Ishikawa (cell line): ENCODE measurements at regions not wholly inside any gene's neighbourhood (a gene's known extent, or its start where the extent isn't known, plus 50 kb on each side); places are given as distances from the start of the nearest gene placed in this dataset.

Experiments used
- EGR1 ChIP-seq: IDR thresholded peaks from 2 replicates; pipeline ENCODE4 v1.6.1; 2012
- EP300 ChIP-seq: IDR thresholded peaks from 2 replicates; pipeline ENCODE4 v1.6.1; 2012; ENCODE audit warnings: borderline replicate concordance
- NFIC ChIP-seq: IDR thresholded peaks from 2 replicates; pipeline ENCODE4 v1.6.1; 2012
- RAD21 ChIP-seq: IDR thresholded peaks from 2 replicates; pipeline ENCODE4 v1.6.1; 2012; ENCODE audit warnings: low read depth
- TAF1 ChIP-seq: IDR thresholded peaks from 2 replicates; pipeline ENCODE4 v1.6.1; 2012; ENCODE audit warnings: low read depth, mild to moderate bottlenecking
- TCF12 ChIP-seq: IDR thresholded peaks from 2 replicates; pipeline ENCODE4 v1.6.1; 2012; ENCODE audit warnings: low read depth
- TEAD4 ChIP-seq: IDR thresholded peaks from 2 replicates; pipeline ENCODE4 v1.6.1; 2012
- YY1 ChIP-seq: IDR thresholded peaks from 2 replicates; pipeline ENCODE4 v1.6.1; 2012; ENCODE audit warnings: low read depth
- TF ChIP-seq, protein P1 (sequence below): IDR thresholded peaks from 2 replicates; pipeline ENCODE4 v1.6.1; 2012
- TF ChIP-seq, protein P2 (sequence below): IDR thresholded peaks from 2 replicates; pipeline ENCODE4 v1.6.1; 2012; ENCODE audit warnings: low read depth, mild to moderate bottlenecking
- TF ChIP-seq, protein P3 (sequence below): IDR thresholded peaks from 2 replicates; pipeline ENCODE4 v1.6.1; 2012

DNA sequence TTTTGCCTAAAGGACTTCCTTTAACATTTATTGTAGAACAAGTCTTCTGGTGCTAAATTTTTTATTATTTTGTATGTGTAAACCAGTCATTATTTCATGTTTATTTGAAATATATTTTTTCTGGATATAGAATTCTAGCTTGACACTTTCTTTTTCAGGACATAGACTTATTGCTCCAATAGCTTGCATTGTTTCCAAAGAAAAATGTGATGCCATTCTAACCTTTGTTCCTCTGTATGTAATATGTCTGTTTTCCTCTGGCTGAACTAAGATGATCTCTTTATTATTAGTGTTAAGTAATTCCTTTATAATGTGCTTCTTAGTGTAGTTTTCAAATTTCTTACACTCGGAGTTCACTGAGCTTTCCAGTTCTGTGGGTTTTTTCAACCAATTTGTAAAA is 174.1 kb upstream of the STARD13 start:
- TF ChIP-seq EP300 (no peak), RAD21 (no peak), TAF1 (no peak), YY1 (no peak), TEAD4 (no peak), NFIC (no peak), EGR1 (no peak), TCF12 (no peak)
- TF ChIP-seq, protein P1, sequence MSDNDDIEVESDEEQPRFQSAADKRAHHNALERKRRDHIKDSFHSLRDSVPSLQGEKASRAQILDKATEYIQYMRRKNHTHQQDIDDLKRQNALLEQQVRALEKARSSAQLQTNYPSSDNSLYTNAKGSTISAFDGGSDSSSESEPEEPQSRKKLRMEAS = no peak
- TF ChIP-seq, protein P2, sequence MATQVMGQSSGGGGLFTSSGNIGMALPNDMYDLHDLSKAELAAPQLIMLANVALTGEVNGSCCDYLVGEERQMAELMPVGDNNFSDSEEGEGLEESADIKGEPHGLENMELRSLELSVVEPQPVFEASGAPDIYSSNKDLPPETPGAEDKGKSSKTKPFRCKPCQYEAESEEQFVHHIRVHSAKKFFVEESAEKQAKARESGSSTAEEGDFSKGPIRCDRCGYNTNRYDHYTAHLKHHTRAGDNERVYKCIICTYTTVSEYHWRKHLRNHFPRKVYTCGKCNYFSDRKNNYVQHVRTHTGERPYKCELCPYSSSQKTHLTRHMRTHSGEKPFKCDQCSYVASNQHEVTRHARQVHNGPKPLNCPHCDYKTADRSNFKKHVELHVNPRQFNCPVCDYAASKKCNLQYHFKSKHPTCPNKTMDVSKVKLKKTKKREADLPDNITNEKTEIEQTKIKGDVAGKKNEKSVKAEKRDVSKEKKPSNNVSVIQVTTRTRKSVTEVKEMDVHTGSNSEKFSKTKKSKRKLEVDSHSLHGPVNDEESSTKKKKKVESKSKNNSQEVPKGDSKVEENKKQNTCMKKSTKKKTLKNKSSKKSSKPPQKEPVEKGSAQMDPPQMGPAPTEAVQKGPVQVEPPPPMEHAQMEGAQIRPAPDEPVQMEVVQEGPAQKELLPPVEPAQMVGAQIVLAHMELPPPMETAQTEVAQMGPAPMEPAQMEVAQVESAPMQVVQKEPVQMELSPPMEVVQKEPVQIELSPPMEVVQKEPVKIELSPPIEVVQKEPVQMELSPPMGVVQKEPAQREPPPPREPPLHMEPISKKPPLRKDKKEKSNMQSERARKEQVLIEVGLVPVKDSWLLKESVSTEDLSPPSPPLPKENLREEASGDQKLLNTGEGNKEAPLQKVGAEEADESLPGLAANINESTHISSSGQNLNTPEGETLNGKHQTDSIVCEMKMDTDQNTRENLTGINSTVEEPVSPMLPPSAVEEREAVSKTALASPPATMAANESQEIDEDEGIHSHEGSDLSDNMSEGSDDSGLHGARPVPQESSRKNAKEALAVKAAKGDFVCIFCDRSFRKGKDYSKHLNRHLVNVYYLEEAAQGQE = no peak
- TF ChIP-seq, protein P3, sequence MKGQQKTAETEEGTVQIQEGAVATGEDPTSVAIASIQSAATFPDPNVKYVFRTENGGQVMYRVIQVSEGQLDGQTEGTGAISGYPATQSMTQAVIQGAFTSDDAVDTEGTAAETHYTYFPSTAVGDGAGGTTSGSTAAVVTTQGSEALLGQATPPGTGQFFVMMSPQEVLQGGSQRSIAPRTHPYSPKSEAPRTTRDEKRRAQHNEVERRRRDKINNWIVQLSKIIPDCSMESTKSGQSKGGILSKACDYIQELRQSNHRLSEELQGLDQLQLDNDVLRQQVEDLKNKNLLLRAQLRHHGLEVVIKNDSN = no peak
